SKM-1 treated with dmso at 0.1 percent for 144 hours (cell line): ENCODE measurements at regions not wholly inside any gene's neighbourhood (a gene's known extent, or its start where the extent isn't known, plus 50 kb on each side); places are given as distances from the start of the nearest gene placed in this dataset.

Experiments
- DNase-seq: peaks from one replicate; lab custom pipeline; 2025; ENCODE audit not compliant: unreplicated experiment; lab: John Stamatoyannopoulos, UW

DNA sequence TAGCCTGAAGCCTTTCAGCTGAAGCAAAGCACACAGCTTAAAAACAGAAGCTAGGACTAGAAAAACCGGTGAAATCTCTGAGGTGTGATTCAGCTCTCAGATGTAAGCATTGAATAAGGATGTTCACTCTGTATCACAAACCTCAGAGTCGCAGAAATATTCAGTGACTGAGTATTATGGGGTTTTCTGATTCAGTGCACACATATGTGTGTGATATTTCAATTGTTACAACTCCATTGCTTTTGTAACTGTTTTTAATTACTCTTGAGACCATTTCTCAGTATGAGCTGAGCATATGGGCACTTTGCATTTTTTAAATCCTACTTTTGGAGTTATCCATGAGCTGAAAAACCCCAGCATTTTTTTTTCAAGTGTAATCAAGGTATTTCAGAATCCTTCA lies 868.8 kb downstream of the NTRK3 start:
- DNase-seq, result no peak

DNA sequence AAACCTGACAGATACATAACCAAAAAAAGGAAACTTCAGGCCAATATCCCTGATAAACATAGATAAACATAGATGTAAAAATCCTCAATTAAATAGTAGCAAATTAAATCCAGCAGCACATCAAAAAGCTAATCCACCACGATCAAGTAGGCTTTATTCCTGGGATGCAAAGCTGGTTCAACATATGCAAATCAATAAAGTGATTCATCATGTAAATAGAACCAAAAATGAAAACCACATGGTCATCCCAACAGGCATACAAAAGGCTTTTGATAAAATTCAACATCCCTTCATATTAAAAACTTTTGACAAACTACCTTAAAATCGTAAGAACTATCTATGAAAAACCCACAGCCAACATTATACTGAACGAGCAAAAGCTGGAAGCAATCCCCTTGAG lies 882.2 kb downstream of the NTRK3 start:
- DNase-seq, result no peak

DNA sequence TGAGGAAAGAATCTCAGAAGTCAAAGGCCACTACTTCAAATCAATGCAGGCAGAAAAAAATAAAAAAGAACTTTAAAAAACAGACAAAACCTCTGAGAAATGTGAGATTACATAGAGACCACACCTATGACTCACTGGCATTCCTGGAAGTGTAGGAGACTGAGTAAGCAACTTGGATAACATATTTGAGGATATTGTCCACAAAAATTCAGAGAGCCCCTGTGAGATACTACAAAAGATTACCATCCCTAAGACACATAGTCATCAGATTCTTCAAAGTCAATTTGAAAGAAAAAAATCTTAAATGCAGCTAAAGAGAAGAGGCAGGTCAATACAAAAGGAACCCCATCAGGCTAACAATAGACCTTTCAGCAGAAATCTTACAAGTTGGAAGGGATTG lies 887.3 kb downstream of the NTRK3 start:
- DNase-seq, result no peak

GRCh38 chr15:87368511-87368910 lies 888.0 kb downstream of the NTRK3 start:
- no peak for DNase-seq

GRCh38 chr15:87365186-87365585 lies 891.4 kb downstream of the NTRK3 start:
- DNase-seq, result no peak

DNA sequence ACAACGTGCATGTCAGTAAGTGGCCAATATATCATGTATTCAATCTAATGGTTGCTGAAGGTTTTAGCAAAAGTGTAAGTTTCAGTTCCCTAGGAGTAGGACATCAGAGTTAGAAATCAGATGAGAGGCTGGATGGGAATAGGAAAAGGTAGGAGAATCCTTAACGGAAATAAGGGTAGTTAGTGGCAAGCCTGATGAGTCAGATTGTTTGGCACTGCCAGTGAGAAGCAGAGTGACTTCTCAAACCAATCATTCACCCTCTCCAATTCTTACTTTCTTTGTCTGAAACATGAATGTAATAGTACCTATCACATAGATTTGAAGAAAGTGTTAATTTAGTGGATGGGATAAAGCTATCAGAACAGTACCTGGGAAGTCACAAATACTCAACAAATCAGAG lies 894.0 kb downstream of the NTRK3 start:
- no peak for DNase-seq

DNA sequence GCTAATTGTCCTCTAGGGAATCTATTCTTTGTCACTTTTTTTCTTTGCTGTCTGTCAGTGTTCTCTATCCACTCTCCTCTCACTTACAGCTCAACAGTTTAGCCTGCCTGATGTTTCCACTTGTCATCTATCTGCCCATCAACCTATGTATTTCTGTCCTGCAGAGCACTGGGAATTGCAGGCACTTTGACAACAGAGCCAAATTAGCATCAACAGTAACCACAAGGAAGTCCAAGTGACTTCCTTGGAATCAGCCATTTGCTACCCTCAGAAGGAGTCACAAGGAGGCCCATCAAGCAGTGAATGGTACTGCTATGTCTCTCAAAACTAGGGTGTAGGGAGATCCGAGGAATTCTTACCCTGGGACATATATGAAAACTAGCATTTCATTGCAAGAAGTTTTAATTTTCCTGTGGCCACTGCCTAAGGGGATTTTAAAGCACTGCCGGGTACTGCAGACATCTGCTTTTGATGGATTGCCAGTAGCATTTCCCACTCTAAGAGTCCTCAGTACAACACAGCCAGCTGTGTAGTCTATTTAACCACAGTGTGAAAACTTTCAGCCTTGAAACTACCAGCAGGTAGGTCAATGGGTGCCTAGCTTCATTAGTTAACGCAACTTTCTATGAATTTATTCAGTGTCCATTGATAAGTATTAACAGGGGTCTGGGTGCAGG lies 898.8 kb downstream of the NTRK3 start:
- no peak for DNase-seq

DNA sequence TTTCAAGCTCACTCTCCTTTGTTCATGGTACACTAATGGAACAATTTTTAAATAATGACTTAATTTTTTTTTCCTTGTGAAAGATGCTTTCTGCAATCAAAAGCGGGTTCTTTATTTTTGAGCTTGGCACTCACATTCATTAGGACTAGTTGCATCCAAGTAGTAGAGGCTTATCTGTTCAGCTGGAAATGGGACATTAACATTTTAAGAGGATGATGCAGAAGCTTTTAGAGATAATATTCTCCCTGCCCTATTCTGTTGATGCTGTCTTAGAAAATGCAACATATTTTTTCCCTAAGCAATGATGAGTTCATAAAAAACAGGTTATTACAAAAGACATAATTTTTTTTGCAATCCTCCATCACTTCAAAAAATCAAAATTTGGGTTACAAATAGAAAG lies 900.6 kb downstream of the NTRK3 start:
- DNase-seq, result no peak

GRCh38 chr15:87354661-87355410 lies 901.7 kb downstream of the NTRK3 start:
- DNase-seq, result no peak

DNA sequence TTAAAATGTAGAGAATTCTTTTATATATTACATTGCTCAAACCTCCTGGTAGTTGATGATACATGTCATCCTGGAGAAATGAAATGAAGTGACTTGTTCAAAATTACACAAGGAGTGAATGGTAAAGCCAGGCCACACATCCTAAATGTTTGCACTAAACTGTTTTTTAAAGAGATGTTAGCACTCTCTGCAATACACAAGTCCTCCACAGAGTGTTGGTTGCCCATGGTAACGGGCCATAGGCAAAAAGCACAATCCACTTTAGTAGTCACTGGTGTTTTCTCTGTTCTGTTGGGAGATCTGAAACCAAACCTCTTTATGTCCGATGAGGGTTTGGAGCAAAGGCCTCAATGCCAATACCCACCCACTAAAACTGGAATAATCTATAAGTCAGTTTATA lies 907.4 kb downstream of the NTRK3 start:
- DNase-seq, result no peak

DNA sequence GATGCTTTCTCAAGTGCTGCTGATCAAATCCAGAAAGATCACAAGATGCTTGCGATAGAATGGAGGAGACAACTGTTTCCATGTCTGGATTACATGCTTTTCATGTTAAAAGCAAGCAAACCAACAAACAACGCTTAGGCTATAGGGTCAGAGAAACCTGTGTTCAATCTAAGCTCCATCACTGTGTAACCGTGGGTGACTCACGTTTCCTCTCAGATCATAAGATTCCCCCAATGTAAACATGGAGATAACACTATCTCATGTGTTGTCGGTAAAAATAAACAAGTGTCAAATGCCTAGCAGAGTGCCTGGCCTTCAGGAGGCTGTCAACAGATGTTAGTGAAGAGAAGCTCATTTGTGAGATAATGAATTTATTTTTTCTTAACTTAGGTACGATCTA lies 907.8 kb downstream of the NTRK3 start:
- no peak for DNase-seq

- no peak for DNase-seq
Measured at GRCh38 chr15:87347806-87348515, 908.6 kb downstream of the NTRK3 start.

GRCh38 chr15:87345961-87346360 lies 910.6 kb downstream of the NTRK3 start:
- no peak for DNase-seq

DNA sequence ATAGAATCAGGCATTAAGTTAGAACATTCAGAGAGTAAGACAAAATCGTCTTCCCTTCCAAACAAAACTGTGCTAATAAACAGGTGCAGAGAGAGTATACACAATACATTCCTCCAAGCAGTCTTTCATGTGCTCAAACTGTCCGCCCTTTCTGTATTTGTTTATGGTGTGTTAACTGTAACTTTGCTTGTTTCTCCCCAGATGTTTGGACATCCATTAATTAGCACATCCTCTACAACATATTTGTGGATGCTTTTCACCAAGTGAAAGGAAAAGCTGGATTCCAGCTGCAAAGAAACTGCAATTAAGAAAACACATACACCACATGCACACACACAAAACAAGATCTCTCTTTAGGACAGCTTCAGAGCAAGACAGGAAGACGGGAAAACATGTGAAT lies 912.6 kb downstream of the NTRK3 start:
- no peak for DNase-seq

GRCh38 chr15:87340370-87340769 lies 916.2 kb downstream of the NTRK3 start:
- no peak for DNase-seq

DNA sequence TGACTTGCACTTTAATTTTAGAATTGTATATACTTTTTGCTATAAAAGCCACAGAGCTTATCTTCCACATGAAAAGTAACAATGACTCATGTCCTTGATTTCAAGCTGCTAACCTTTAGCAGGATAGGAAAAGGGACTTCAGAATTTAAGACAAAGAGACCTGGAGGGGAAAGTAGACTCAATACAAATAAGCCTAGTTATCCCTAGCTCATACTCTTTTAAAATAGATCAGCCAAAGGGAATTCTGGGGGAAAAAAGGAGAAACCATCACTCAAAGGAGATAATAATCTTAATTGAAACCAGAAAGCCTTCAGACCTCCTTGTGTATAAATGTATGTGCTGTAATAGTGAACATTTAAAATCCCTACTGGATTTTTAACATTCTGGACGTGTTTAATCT lies 930.3 kb downstream of the NTRK3 start:
- DNase-seq, result no peak

- no peak for DNase-seq
Measured at GRCh38 chr15:87322870-87323269, 933.7 kb downstream of the NTRK3 start.

DNA sequence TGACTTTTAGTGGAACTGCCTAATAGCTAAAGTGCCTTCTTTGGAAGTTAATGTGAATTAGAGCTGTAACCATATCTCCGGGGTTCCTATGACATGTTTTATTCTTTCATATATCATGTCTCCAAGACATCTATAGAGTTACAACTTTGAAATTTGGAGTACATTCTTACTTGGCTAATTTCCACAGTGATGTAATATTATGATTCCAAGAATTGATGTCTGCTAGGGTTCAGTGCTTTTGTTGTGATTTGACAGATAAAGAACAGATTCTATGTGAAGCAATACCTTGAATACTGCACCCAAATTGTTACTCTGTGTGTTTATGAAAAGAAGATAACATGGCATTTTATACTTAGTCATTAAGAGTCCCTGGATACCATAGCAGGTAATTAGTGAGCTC lies 934.3 kb downstream of the NTRK3 start:
- DNase-seq, result no peak

GRCh38 chr15:87317900-87318299 lies 938.6 kb downstream of the NTRK3 start:
- no peak for DNase-seq

DNA sequence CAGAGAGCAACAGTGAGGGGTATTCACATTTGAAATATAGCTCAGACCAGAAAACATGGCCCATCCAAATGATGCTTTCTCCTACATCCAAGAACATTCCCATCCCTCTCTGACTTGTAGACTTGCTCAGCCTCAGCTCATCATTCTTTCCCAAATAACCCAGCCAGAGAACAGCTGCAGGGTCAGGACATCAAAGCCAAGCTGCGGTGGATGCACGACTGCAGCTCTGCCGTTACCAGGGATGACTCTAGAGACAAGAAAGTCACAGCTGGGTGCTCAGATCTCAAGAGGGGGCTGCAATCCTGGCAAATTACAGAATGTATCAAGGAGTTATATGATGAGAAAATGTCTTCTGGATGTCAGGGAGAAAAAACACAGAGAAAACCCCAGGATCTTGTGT lies 944.3 kb downstream of the NTRK3 start:
- DNase-seq, result no peak

DNA sequence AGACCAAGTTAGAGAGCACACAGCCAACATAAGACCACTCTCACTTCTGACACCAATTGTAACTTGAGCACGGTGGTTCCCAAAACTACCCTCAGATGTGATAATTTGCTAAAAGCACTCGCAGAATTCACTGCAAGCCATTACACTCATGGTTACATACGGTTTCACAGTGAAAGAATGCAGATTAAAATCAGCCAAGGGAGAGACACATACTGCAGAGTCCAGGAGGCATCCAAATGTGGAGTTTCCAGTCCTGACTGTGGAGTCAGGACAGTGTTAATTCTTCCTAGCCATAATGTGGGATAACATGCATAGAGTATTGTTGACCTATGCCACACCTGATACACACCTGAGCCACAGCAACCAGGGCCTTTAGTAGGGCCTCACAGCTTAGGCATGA lies 956.4 kb downstream of the NTRK3 start:
- DNase-seq, result no peak

DNA sequence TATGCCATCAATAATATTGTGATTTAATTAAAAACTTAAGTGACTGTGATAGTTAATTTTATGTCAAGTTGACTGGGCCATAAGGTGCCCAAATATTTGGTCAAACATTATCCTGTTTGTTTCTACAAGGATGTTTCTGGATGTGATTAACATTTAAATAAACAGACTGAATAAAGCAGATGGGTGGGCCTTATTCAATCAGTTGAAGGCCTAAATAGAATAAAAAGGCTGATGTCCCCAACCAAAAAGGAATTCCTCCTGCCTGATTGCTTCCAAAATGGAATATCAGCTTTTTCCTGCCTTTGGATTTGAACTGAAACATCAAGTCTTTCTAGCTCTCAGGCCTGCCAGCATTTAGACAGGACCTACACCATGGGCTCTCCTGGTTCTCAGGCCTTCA lies 961.7 kb downstream of the NTRK3 start:
- DNase-seq, result no peak
